Ishikawa (cell line): ENCODE measurements at regions not wholly inside any gene's neighbourhood (a gene's known extent, or its start where the extent isn't known, plus 50 kb on each side); places are given as distances from the start of the nearest gene placed in this dataset.

Experiments
- CEBPB ChIP-seq: IDR thresholded peaks from 2 replicates; pipeline ENCODE4 v1.6.1; 2012
- NFIC ChIP-seq: IDR thresholded peaks from 2 replicates; pipeline ENCODE4 v1.6.1; 2012
- RAD21 ChIP-seq: IDR thresholded peaks from 2 replicates; pipeline ENCODE4 v1.6.1; 2012; ENCODE audit warnings: low read depth
- TAF1 ChIP-seq: IDR thresholded peaks from 2 replicates; pipeline ENCODE4 v1.6.1; 2012; ENCODE audit warnings: low read depth, mild to moderate bottlenecking
- ZBTB7A ChIP-seq: IDR thresholded peaks from 2 replicates; pipeline ENCODE4 v1.6.1; 2012; ENCODE audit warnings: low read depth
- TF ChIP-seq, protein P1 (sequence below): IDR thresholded peaks from 2 replicates; pipeline ENCODE4 v1.6.1; 2012

DNA sequence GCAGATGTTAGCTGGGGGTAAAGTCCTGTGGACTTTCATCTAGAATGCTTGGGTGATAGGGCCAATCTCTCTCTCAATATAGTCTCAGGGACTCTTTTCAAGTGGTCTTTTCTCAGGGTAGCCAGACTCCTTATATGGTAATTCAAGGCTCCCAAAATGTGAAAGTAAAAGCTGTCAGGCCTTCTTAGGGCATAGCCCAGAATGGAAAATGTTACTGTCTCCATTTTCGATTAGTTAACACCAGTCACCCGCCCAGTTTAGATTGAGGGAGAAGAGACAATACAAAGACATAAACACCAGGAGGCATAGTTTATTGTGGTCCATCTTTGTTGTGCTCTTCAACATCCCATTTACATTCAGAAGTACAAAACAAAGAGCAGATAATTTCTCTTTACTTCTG lies 295.8 kb downstream of the EPHA7 start:
- TF ChIP-seq ZBTB7A (no peak), CEBPB (no peak), RAD21 (no peak), NFIC (no peak), TAF1 (no peak)
- TF ChIP-seq, protein P1, sequence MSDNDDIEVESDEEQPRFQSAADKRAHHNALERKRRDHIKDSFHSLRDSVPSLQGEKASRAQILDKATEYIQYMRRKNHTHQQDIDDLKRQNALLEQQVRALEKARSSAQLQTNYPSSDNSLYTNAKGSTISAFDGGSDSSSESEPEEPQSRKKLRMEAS: no peak
